A549 (cell line): ENCODE measurements at regions not wholly inside any gene's neighbourhood (a gene's known extent, or its start where the extent isn't known, plus 50 kb on each side); places are given as distances from the start of the nearest gene placed in this dataset.

Source experiments
- ATAC-seq, 2 experiments: fragments of 200-7000 bp in 1 of 2; fragments of >200 bp in 1 of 2; cut with Nextera tagmentation in 1 of 2; cut with Tn5 transposase in 1 of 2; 3 replicates each; pipeline versions ENCODE4 v1.8.0 to v1.9.1; 2018 to 2020; ENCODE audit warnings: mild to moderate bottlenecking in 1 of 2, moderate library complexity in 1 of 2
- CTCF ChIA-PET: fragments of 300-600 bp; sonication (Branson Sonifier 250); formaldehyde crosslinking; extraction: SDS; loops from one replicate; lab custom pipeline; 2021; ENCODE audit warnings: antibody characterized with exemption, inconsistent platforms; lab: Yijun Ruan, JAX
- POLR2A ChIA-PET: fragments of 350-600 bp; formaldehyde crosslinking; extraction: SDS; loops from one replicate; lab custom pipeline; 2021; ENCODE audit warnings: antibody characterized with exemption, inconsistent platforms; lab: Yijun Ruan, JAX
- DNase-seq, 2 experiments: peaks; one replicate each; pipeline versions ENCODE4 v3.0.0 to v3.0.0-alpha.2; 2011 to 2016; ENCODE audit warnings: low read depth in 1 of 2, low spot score in 1 of 2
- FAIRE-seq: peaks from 2 replicates; lab custom pipeline; 2011; peaks lifted over from hg19 to GRCh38; lab: Jason Lieb, UNC
- H3K27ac ChIP-seq, 2 experiments: fragments of >200 bp; sonication (Bioruptor Twin); formaldehyde crosslinking; 3 replicates each; pipeline ENCODE4 v1.5.1; 2016 to 2017
- H3K4me1 ChIP-seq: fragments of >200 bp; sonication (Bioruptor Twin); formaldehyde crosslinking; 3 replicates; pipeline ENCODE4 v1.6.1; 2016
- H3K4me2 ChIP-seq: fragments of >200 bp; sonication (Bioruptor Twin); formaldehyde crosslinking; 3 replicates; pipeline ENCODE4 v1.6.1; 2016
- H3K4me3 ChIP-seq: fragments of >200 bp; sonication (Bioruptor Twin); formaldehyde crosslinking; 3 replicates; pipeline ENCODE4 v1.5.1; 2016
- H3K9me3 ChIP-seq: fragments of >200 bp; sonication (Bioruptor Twin); formaldehyde crosslinking; 3 replicates; pipeline ENCODE4 v1.6.1; 2016
- BHLHE40 ChIP-seq: IDR thresholded peaks from 2 replicates; pipeline ENCODE4 v1.6.1; 2012; ENCODE audit warnings: low read depth, low read length, inconsistent platforms
- CHD2 ChIP-seq: fragments of 150-350 bp; IDR thresholded peaks from 2 replicates; pipeline ENCODE4 v1.6.1; 2014; ENCODE audit warnings: low read length; ENCODE audit not compliant: partially characterized antibody
- EHF ChIP-seq: fragments of 250-450 bp; sonication (Bioruptor Pico); IDR thresholded peaks from 2 replicates; pipeline ENCODE4 v1.5.0; 2020; ENCODE audit warnings: mild to moderate bottlenecking
- ELK1 ChIP-seq: fragments of 150-350 bp; IDR thresholded peaks from 2 replicates; pipeline ENCODE4 v1.6.1; 2014; ENCODE audit warnings: low read depth, mild to moderate bottlenecking, low read length
- EP300 ChIP-seq, 2 experiments: fragments of >200 bp; sonication (Bioruptor Twin); formaldehyde crosslinking; IDR thresholded peaks; 2 replicates in 1 of 2; 3 replicates in 1 of 2; pipeline ENCODE4 v1.6.1; 2016 to 2017
- ESRRA ChIP-seq: fragments of 150-350 bp; IDR thresholded peaks from 2 replicates; pipeline ENCODE4 v1.6.1; 2014; ENCODE audit warnings: mild to moderate bottlenecking, low read length, borderline replicate concordance
- FOSB ChIP-seq: fragments of 250-450 bp; sonication (Bioruptor Pico); IDR thresholded peaks from 2 replicates; pipeline ENCODE4 v1.5.0; 2020; ENCODE audit warnings: mild to moderate bottlenecking, moderate library complexity
- GATA3 ChIP-seq: IDR thresholded peaks from 2 replicates; pipeline ENCODE4 v1.6.1; 2012; ENCODE audit warnings: borderline replicate concordance
- HEYL ChIP-seq: fragments of 250-450 bp; sonication (Bioruptor Pico); IDR thresholded peaks from 2 replicates; pipeline ENCODE4 v1.8.0; 2021; ENCODE audit warnings: mild to moderate bottlenecking, moderate library complexity
- HMGXB4 ChIP-seq: fragments of 250-450 bp; sonication (Bioruptor Pico); IDR thresholded peaks from 2 replicates; pipeline ENCODE4 v1.5.0; 2021; ENCODE audit warnings: mild to moderate bottlenecking, moderate library complexity, borderline replicate concordance
- HOXB5 ChIP-seq: fragments of 250-450 bp; sonication (Bioruptor Pico); IDR thresholded peaks from 2 replicates; pipeline ENCODE4 v1.5.0; 2020; ENCODE audit warnings: mild to moderate bottlenecking, moderate library complexity
- JUN ChIP-seq, 2 experiments: fragments of >200 bp; sonication (Bioruptor Twin); formaldehyde crosslinking; IDR thresholded peaks; 2 replicates in 1 of 2; 3 replicates in 1 of 2; pipeline ENCODE4 v1.6.1; 2016 to 2017
- KDM5A ChIP-seq: fragments of 200-600 bp; sonication (generic); IDR thresholded peaks from 2 replicates; pipeline ENCODE4 v1.6.1; 2016; ENCODE audit warnings: antibody characterized with exemption, mild to moderate bottlenecking
- MAX ChIP-seq: IDR thresholded peaks from 2 replicates; pipeline ENCODE4 v1.6.1; 2012
- MYC ChIP-seq: IDR thresholded peaks from 2 replicates; pipeline ENCODE4 v1.6.1; 2012; ENCODE audit warnings: mild to moderate bottlenecking, inconsistent platforms, low read length, improper control_type of control experiment, borderline replicate concordance
- NFE2L2 ChIP-seq: fragments of 150-350 bp; conservative IDR thresholded peaks from 2 replicates; pipeline ENCODE4 v1.6.1; 2014; ENCODE audit warnings: low read length
- NR3C1 ChIP-seq: fragments of >200 bp; sonication (Bioruptor Twin); formaldehyde crosslinking; IDR thresholded peaks from 3 replicates; pipeline ENCODE4 v1.6.1; 2017
- RAD21 ChIP-seq, 2 experiments: fragments of >200 bp in 1 of 2; sonication (Bioruptor Twin) in 1 of 2; formaldehyde crosslinking in 1 of 2; IDR thresholded peaks in 1 of 2; conservative IDR thresholded peaks in 1 of 2; 2 replicates in 1 of 2; 3 replicates in 1 of 2; pipeline ENCODE4 v1.6.1; 2012 to 2018; ENCODE audit warnings: inconsistent platforms in 1 of 2
- REST ChIP-seq: fragments of 200-600 bp; sonication (generic); IDR thresholded peaks from 2 replicates; pipeline ENCODE4 v1.6.1; 2016; ENCODE audit warnings: antibody characterized with exemption, mild to moderate bottlenecking, moderate library complexity
- RFX5 ChIP-seq: fragments of 450-650 bp; IDR thresholded peaks from 2 replicates; pipeline ENCODE4 v1.7.1; 2014; ENCODE audit warnings: antibody characterized with exemption, mild to moderate bottlenecking, moderate library complexity
- RNF2 ChIP-seq: fragments of 200-600 bp; sonication (generic); IDR thresholded peaks from 2 replicates; pipeline ENCODE4 v1.6.1; 2016; ENCODE audit warnings: low read depth, mild to moderate bottlenecking, antibody characterized with exemption, moderate library complexity, borderline replicate concordance
- SMC3 ChIP-seq: fragments of >200 bp; sonication (Bioruptor Twin); formaldehyde crosslinking; IDR thresholded peaks from 3 replicates; pipeline ENCODE4 v1.6.1; 2018; ENCODE audit warnings: inconsistent platforms
- ZFP36 ChIP-seq: fragments of 450-650 bp; IDR thresholded peaks from 2 replicates; pipeline ENCODE4 v1.6.1; 2014; ENCODE audit warnings: borderline replicate concordance; ENCODE audit not compliant: partially characterized antibody
- WGBS: methylation state at CpG from one replicate; pipeline ENCODE4 v1.1.6; 2017; ENCODE audit errors: missing lambda C conversion rate; 5-methylcytosine and 5-hydroxymethylcytosine counted together
- TF ChIP-seq, protein P1 (sequence below): IDR thresholded peaks from 2 replicates; pipeline ENCODE4 v1.6.1; 2012

DNA sequence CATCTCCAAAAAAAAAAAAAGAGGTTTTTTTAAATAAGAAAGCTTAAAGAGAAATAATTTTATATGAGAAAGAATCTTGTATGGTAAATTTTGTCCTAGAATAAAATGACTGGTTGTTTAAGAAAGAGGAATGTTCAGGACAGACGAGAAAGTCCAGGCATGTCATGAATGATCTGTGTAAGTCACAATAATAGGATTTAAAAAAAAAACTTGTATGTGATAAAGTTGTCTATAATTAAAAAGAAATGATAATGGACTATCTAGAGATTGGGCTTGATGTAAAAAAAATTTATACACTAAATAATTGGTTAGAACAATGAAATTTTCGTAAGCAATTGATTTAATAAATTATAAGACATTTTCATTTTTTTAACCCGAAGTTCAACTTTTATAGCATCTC, 71.7 kb upstream of the ABCA12 start:
- TF ChIP-seq ESRRA (no peak), ZFP36 (peak; percentile 62)
- no peaks in the 10 kb centered on the region for H3K4me1 ChIP-seq
- ChIA-PET POLR2A (no interaction called here), CTCF (no interaction called here)
- FAIRE-seq (no peak), DNase-seq (no peak), ATAC-seq (no peak)
- WGBS, result 3% methylated on average over 3 of the region's 3 CpGs
- no peak overlapping the region for H3K4me2 ChIP-seq
- H3K4me3 ChIP-seq, result no peak overlapping the region
- no peak overlapping the region for H3K27ac ChIP-seq
- H3K9me3 ChIP-seq, result peaks cover 3% of the 10 kb centered on the region; the same call in 1 of the 3 replicates

DNA sequence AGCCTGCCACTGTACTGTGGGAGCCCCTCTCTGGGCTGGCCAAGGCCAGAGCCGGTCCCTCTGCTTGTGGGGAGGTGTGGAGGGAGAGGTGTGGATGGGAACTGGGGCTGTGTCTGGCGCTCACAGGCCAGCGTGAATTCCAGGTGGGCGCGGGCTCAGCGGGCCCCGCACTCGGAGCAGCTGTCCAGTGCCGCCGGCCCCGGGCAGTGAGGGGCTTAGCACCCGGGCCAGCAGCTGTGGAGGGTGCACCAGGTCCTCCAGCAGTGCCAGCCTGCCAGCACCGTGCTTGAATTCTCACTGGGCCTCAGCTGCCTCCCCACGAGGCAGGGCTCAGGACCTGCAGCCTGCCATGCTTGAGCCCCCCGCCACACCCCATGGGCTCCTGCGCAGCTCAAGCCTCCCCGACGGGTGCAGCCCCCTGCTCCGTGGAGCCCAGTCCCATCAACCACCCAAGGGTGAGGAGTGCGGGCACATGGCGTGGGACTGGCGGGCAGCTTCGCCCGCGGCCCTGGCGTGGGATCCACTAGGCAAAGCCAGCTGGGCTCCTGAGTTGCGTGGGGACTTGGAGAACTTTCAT, 69.5 kb upstream of the ABCA12 start:
- ChIA-PET POLR2A (no interaction called here), CTCF (no interaction called here)
- FAIRE-seq (no peak), DNase-seq (no peak), ATAC-seq (no peak)
- TF ChIP-seq ZFP36 (no peak), KDM5A (no peak), SMC3 (no peak), BHLHE40 (no peak), GATA3 (no peak), RAD21 (conservative IDR thresholded peaks at IDR 0.05 in 1 of 2, IDR thresholded peaks at IDR 0.05 in 1 of 2) (no peak)
- TF ChIP-seq, protein P1, sequence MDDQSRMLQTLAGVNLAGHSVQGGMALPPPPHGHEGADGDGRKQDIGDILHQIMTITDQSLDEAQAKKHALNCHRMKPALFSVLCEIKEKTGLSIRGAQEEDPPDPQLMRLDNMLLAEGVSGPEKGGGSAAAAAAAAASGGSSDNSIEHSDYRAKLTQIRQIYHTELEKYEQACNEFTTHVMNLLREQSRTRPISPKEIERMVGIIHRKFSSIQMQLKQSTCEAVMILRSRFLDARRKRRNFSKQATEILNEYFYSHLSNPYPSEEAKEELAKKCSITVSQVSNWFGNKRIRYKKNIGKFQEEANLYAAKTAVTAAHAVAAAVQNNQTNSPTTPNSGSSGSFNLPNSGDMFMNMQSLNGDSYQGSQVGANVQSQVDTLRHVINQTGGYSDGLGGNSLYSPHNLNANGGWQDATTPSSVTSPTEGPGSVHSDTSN, result no peak
- Histone ChIP-seq H3K4me2 (no peak overlapping the region), H3K9me3 (peaks cover 3% of the 10 kb centered on the region; the same call in 1 of the 3 replicates), H3K4me1 (no peaks in the 10 kb centered on the region), H3K4me3 (no peak overlapping the region), H3K27ac (no peak overlapping the region)
- WGBS, result no CpG with 5 or more reads among the region's 27 CpGs

DNA sequence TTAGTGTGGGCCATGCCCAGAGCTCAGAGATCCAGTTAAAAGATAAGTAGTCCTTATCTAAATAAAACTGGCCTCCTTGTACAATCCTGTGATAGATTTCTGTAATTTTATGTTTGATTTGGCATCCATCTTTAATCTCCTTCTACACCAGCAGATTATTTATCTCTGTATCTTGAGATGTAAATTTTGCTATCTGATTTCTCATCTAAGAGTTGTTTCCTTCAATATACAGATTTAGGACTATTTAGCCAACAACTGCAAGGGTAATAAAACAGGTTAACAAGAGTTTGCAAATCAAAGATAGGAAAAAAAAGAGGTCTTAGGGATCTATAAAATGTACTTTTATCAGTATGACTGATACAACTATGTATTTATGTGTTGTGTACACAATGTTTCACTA, 68.6 kb upstream of the ABCA12 start:
- POLR2A ChIA-PET, result no interaction called here
- no peak overlapping the region for H3K4me3 ChIP-seq
- FAIRE-seq, result no peak
- H3K27ac ChIP-seq, result no peak overlapping the region
- no peak for DNase-seq
- H3K4me1 ChIP-seq, result no peaks in the 10 kb centered on the region
- no peak for TF ChIP-seq RFX5
- TF ChIP-seq RNF2, result no peak
- TF ChIP-seq ESRRA, result no peak
- no peak for TF ChIP-seq HOXB5 (CRISPR knock-in tag)
- TF ChIP-seq HMGXB4 (CRISPR knock-in tag), result no peak
- TF ChIP-seq JUN (IDR thresholded peaks at IDR 0.05), result no peak
- TF ChIP-seq HEYL (CRISPR knock-in tag), result no peak
- TF ChIP-seq GATA3, result no peak
- no peak for TF ChIP-seq CHD2
- TF ChIP-seq NFE2L2, result no peak
- no peak for TF ChIP-seq BHLHE40
- TF ChIP-seq NR3C1, result no peak
- TF ChIP-seq MAX, result no peak
- no peak for TF ChIP-seq REST
- no peak for TF ChIP-seq FOSB (CRISPR knock-in tag)
- no peak for TF ChIP-seq EP300 (IDR thresholded peaks at IDR 0.05)
- TF ChIP-seq EHF (CRISPR knock-in tag), result no peak
- no peak for TF ChIP-seq ELK1
- no peak for TF ChIP-seq MYC
- no peak overlapping the region for H3K4me2 ChIP-seq
- H3K9me3 ChIP-seq, result peaks cover 3% of the 10 kb centered on the region; the same call in 1 of the 3 replicates
- CTCF ChIA-PET, result no interaction called here
- ATAC-seq, result no peak
